Thoracic aorta (tissue), 2 donors: ENCODE measurements at regions not wholly inside any gene's neighbourhood (a gene's known extent, or its start where the extent isn't known, plus 50 kb on each side); places are given as distances from the start of the nearest gene placed in this dataset.
"Not testable (repeated sequence)": the region's sequence is repeated elsewhere in the genome, so short reads cannot be mapped to it uniquely, and the experiment has no call there.

Source experiments
- ATAC-seq: fragments of 150-250 bp; one replicate; pipeline ENCODE4 v1.8.0; 2017; ENCODE audit warnings: low read depth; ENCODE audit not compliant: insufficient number of reproducible peaks, low FRiP score
- DNase-seq: peaks from one replicate; pipeline ENCODE4 v3.0.0-alpha.2; 2020; ENCODE audit warnings: low spot score
- H3K27ac ChIP-seq, 2 donors: fragments of 200-600 bp; sonication (generic); 1 replicate in 1 of 2; 2 replicates in 1 of 2; pipeline ENCODE4 v1.5.1; 2016; ENCODE audit warnings: mild to moderate bottlenecking in 2 of 2, moderate library complexity in 2 of 2
- H3K27me3 ChIP-seq: fragments of 200-600 bp; sonication (generic); replicated peaks from 2 replicates; pipeline ENCODE4 v1.6.0; 2016; ENCODE audit warnings: mild to moderate bottlenecking; ENCODE audit not compliant: insufficient read depth
- H3K36me3 ChIP-seq: fragments of 200-600 bp; sonication (generic); one replicate; pipeline ENCODE4 v1.5.1; 2016
- H3K4me1 ChIP-seq, 2 donors: fragments of 200-600 bp; sonication (generic); 1 replicate in 1 of 2; 2 replicates in 1 of 2; pipeline versions ENCODE4 v1.5.1 to v1.6.0; 2016; ENCODE audit warnings: low read depth in 2 of 2, mild to moderate bottlenecking in 1 of 2; ENCODE audit not compliant: control insufficient read depth in 1 of 2
- H3K4me3 ChIP-seq: fragments of 200-600 bp; sonication (generic); 2 replicates; pipeline ENCODE4 v1.5.1; 2016; ENCODE audit warnings: mild to moderate bottlenecking
- H3K9me3 ChIP-seq: fragments of 200-600 bp; sonication (generic); 2 replicates; pipeline ENCODE4 v1.5.1; 2016
- TF ChIP-seq, protein P1 (sequence below): fragments of 200-600 bp; sonication (generic); IDR thresholded peaks from one replicate; pipeline ENCODE4 v1.5.1; 2019; ENCODE audit warnings: antibody characterized with exemption

DNA sequence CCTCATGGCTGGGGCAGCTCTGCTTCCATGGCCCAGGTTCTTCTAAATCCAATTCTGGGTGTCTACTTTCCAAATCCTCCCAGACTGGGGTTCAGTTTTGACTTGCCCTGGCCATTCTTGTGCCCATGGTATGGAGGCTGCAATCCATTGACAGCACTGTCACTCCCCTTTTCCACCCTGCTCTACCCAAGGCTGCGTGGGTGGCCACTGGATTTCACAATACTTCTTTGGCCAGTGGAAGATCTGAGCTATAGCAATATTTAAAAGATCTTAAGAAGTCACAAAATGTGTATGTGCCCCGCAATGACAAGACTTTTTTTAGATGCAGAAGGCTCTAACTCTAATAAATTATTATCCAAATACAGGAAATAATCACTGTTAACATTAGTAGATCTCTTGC lies 329.4 kb upstream of the CCL2 start:
- Histone ChIP-seq H3K4me1 (no peaks in the 10 kb centered on the region), H3K9me3 (no peaks in the 10 kb centered on the region), H3K36me3 (no peaks in the 10 kb centered on the region), H3K4me3 (no peak overlapping the region), H3K27ac (no peak overlapping the region), H3K27me3 (no peaks in the 10 kb centered on the region)
- DNase-seq = no peak
- ATAC-seq = no peak
- TF ChIP-seq, protein P1, sequence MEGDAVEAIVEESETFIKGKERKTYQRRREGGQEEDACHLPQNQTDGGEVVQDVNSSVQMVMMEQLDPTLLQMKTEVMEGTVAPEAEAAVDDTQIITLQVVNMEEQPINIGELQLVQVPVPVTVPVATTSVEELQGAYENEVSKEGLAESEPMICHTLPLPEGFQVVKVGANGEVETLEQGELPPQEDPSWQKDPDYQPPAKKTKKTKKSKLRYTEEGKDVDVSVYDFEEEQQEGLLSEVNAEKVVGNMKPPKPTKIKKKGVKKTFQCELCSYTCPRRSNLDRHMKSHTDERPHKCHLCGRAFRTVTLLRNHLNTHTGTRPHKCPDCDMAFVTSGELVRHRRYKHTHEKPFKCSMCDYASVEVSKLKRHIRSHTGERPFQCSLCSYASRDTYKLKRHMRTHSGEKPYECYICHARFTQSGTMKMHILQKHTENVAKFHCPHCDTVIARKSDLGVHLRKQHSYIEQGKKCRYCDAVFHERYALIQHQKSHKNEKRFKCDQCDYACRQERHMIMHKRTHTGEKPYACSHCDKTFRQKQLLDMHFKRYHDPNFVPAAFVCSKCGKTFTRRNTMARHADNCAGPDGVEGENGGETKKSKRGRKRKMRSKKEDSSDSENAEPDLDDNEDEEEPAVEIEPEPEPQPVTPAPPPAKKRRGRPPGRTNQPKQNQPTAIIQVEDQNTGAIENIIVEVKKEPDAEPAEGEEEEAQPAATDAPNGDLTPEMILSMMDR = no peak

DNA sequence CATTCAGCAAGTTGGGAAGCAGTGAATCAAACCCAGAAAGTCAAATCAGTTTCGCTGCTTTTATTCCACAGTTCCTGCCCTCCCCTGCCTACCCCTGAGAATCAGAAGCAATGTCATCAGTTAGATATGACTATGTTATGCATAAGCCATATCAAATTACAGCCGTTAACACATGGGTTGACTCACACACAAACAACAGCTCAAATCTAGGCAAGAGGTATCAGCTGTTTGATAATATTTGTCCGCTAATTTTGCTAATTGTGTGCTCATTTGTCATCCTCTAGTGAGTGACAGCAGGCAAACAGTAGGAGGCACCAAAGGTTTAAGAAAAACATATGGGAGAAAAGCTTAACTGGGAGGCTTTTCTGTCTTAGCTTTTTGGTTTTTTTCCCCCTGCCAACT lies 327.4 kb upstream of the CCL2 start:
- no peaks in the 10 kb centered on the region for H3K9me3 ChIP-seq
- ATAC-seq (no peak), DNase-seq (no peak)
- no peaks in the 10 kb centered on the region for H3K4me1 ChIP-seq
- TF ChIP-seq, protein P1 = no peak
- H3K27me3 ChIP-seq = no peaks in the 10 kb centered on the region
- H3K27ac ChIP-seq = no peak overlapping the region
- no peaks in the 10 kb centered on the region for H3K36me3 ChIP-seq
- H3K4me3 ChIP-seq = no peak overlapping the region

DNA sequence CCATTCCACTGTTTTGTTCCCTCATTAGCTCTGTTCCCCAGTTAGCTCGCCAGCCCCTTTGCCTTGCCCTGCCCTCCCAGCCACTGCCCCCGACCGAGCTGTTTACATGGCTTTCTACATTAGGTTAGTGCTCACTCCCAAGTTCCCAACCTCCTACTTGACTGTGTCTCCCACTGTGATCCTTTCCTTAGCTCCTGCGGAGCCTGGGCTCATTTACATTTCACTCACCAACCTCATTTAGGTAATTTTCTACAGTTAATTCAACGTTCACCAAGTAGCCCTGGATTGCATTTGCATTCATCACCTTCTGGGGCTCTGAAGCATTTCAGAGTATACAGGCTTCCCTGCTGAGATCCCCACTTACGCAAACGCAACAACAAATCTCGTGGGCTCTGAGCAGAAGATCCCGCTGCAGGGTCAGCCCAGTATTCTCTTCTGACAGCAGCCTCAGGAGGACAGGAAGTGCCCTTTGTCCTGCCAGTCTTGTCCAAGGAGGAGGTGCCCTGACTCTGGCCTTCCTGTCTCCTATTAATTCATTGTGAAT lies 325.8 kb upstream of the CCL2 start:
- TF ChIP-seq, protein P1 = no peak
- Histone ChIP-seq H3K4me3 (no peak overlapping the region), H3K27ac (no peak overlapping the region), H3K36me3 (no peaks in the 10 kb centered on the region), H3K27me3 (no peaks in the 10 kb centered on the region), H3K4me1 (no peaks in the 10 kb centered on the region), H3K9me3 (no peaks in the 10 kb centered on the region)
- DNase-seq (no peak), ATAC-seq (no peak)

DNA sequence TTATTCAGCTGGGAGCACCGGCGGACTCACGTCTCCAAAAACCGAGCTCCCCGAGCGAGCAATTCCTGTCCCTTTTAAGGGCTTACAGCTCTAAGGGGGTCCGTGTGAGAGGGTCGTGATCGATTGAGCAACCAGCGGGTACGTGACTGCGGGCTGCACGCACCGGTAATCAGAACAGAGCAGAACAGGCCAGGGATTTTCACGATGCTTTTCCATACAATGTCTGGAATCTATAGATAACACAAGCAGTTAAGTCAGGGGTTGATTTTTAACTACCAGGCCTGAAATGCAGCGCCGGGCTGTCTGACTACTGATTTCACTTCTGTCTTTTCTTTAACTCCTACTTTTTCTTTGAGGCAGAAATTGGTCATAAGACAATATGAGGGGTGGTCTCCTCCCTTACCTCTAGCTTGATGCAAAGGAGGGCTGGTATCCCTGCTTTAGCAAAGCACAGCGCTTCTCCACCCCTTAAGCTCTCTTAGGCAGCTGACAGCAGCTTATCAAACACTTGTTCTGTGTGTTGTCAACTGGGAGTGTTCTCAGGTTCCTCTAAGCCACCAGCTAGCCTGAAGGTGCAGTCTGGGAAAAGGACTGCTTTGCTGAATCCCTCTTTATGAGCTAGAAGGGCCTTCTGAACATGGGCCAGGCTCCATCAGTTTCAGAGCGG lies 323.8 kb upstream of the CCL2 start:
- not testable (repeated sequence) for DNase-seq, H3K4me1 ChIP-seq, H3K27me3 ChIP-seq, H3K4me3 ChIP-seq, H3K36me3 ChIP-seq, ATAC-seq, H3K9me3 ChIP-seq, H3K27ac ChIP-seq

DNA sequence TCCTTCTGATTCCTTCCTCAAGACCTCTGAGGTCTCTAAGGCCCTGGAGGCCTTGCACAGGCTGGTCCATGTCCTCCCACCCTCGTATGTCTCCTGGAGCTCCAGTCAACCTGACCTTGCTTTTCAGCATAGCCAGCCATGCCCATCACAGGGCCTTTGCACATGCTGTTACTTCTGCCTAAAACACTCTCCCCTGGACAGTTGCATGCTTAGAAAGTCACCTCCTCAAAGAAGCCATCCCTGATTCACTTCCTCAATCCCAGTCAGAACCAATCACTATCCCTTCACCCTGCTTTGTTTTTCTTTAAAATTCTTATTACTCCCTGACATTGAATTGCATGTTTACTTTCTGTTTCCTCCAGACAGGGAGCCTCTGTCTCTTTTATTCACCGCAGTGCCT lies 322.1 kb upstream of the CCL2 start:
- Histone ChIP-seq H3K27ac (no peak overlapping the region), H3K4me3 (no peak overlapping the region), H3K36me3 (no peaks in the 10 kb centered on the region), H3K4me1 (no peaks in the 10 kb centered on the region), H3K9me3 (no peaks in the 10 kb centered on the region), H3K27me3 (no peaks in the 10 kb centered on the region)
- TF ChIP-seq, protein P1 = no peak
- DNase-seq = no peak
- ATAC-seq = no peak

DNA sequence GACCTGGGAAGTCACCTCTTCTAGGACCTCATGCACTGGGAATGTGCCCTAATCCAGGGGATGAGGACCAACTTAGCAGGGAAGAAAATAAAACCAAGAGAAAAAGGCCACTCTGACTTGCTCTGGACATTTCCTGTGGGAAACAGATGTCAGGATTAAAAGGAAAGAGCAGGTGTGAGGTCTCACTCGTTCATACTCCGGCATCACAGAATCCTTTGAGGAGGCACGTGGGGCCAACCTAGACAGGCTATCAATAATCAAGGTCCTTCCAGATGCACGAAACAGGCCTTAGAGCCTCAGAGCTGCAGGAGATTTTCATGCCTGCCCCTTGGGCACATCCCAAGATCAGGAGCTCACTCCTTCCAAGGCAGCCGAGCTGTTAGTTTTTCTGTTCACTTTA lies 321.5 kb upstream of the CCL2 start:
- no peak overlapping the region for H3K4me3 ChIP-seq
- H3K27me3 ChIP-seq = no peaks in the 10 kb centered on the region
- H3K27ac ChIP-seq = no peak overlapping the region
- no peak for ATAC-seq
- H3K9me3 ChIP-seq = no peaks in the 10 kb centered on the region
- H3K36me3 ChIP-seq = no peaks in the 10 kb centered on the region
- TF ChIP-seq, protein P1 = no peak
- DNase-seq = no peak
- H3K4me1 ChIP-seq = no peaks in the 10 kb centered on the region
